HepG2 (cell line): ENCODE measurements at regions not wholly inside any gene's neighbourhood (a gene's known extent, or its start where the extent isn't known, plus 50 kb on each side); places are given as distances from the start of the nearest gene placed in this dataset.

ENCODE experiments used
- ATAC-seq: fragments of 200-7000 bp; cut with Tn5 transposase; 3 replicates; pipeline ENCODE4 v1.9.1; 2020; ENCODE audit warnings: mild to moderate bottlenecking, moderate library complexity
- BruUV-seq: library from RNA; stranded (reverse); fragments of 400-500 nt; replicated peaks from 2 replicates; lab custom pipeline; 2021; lab: Mats Ljungman, UMichigan
- CTCF ChIA-PET: fragments of 300-600 bp; formaldehyde crosslinking; extraction: SDS; loops from one replicate; lab custom pipeline; 2021; ENCODE audit warnings: low total read pairs, inconsistent platforms, low intra/inter-chr PET ratio; lab: Yijun Ruan, JAX
- POLR2A ChIA-PET: fragments of 350-600 bp; sonication (Branson Sonifier 250); formaldehyde crosslinking; loops from one replicate; lab custom pipeline; 2020; ENCODE audit warnings: antibody characterized with exemption, inconsistent platforms; lab: Yijun Ruan, JAX
- DNase-seq: peaks from one replicate; pipeline ENCODE4 v3.0.0-alpha.2; 2015; ENCODE audit warnings: low spot score
- FAIRE-seq: peaks from 3 replicates; lab custom pipeline; 2011; peaks lifted over from hg19 to GRCh38; lab: Jason Lieb, UNC
- H2AFZ ChIP-seq: one replicate; pipeline ENCODE4 v1.6.1; 2011; ENCODE audit warnings: low read length, inconsistent platforms
- H3K27ac ChIP-seq: fragments of 300-600 bp; 3 replicates; pipeline ENCODE4 v1.8.0; 2011; ENCODE audit warnings: mixed run types, mild to moderate bottlenecking, mixed read lengths, low read length, inconsistent platforms; ENCODE audit not compliant: insufficient read depth; ENCODE audit errors: extremely low read length
- H3K27me3 ChIP-seq, 2 experiments: fragments of 200-600 bp in 1 of 2; 2 replicates in 1 of 2; 3 replicates in 1 of 2; pipeline versions ENCODE4 v1.6.0 to v1.8.0; 2011; ENCODE audit warnings: low read length in 2 of 2, mild to moderate bottlenecking in 2 of 2, moderate library complexity in 2 of 2, inconsistent platforms in 1 of 2; ENCODE audit not compliant: insufficient read depth in 2 of 2, control insufficient read depth in 1 of 2
- H3K36me3 ChIP-seq, 2 experiments: fragments of 200-600 bp in 1 of 2; replicated peaks in 1 of 2; 2 replicates in 1 of 2; 3 replicates in 1 of 2; pipeline versions ENCODE4 v1.5.1 to v1.8.0; 2011; ENCODE audit warnings: low read length in 2 of 2, inconsistent platforms in 1 of 2; ENCODE audit not compliant: insufficient read depth in 2 of 2, control insufficient read depth in 1 of 2
- H3K4me1 ChIP-seq: 2 replicates; pipeline ENCODE4 v1.5.1; 2012; ENCODE audit warnings: low read length, inconsistent platforms; ENCODE audit not compliant: insufficient read depth
- H3K4me2 ChIP-seq: 2 replicates; pipeline ENCODE4 v1.6.0; 2011; ENCODE audit warnings: low read depth, low read length, inconsistent platforms
- H3K4me3 ChIP-seq, 3 experiments: fragments of 200-600 bp in 1 of 3; sonication (generic), shearing (Covaris generic) in 1 of 3; replicated peaks in 1 of 3; 2 replicates each; pipeline ENCODE4 v1.5.1; 2011 to 2016; ENCODE audit warnings: low read length in 3 of 3, inconsistent platforms in 2 of 3, low read depth in 2 of 3, mild to moderate bottlenecking in 2 of 3, control low read depth in 1 of 3, mixed read lengths in 1 of 3; ENCODE audit not compliant: insufficient read depth in 1 of 3
- H3K79me2 ChIP-seq: one replicate; pipeline ENCODE4 v1.6.1; 2011; ENCODE audit warnings: low read length, inconsistent platforms; ENCODE audit not compliant: insufficient read depth
- H3K9ac ChIP-seq: 2 replicates; pipeline ENCODE4 v1.6.0; 2011; ENCODE audit warnings: mild to moderate bottlenecking, low read depth, low read length, inconsistent platforms; ENCODE audit not compliant: insufficient read depth
- H3K9me3 ChIP-seq: 2 replicates; pipeline ENCODE4 v1.5.1; 2012; ENCODE audit warnings: mild to moderate bottlenecking, low read length
- H4K20me1 ChIP-seq: 2 replicates; pipeline ENCODE4 v1.6.0; 2011; ENCODE audit warnings: inconsistent platforms, mild to moderate bottlenecking, low read length, moderate library complexity; ENCODE audit not compliant: insufficient read depth
- RARG ChIP-seq: sonication (generic); formaldehyde crosslinking; IDR thresholded peaks from 2 replicates; pipeline ENCODE4 v1.4.0; 2020; ENCODE audit warnings: low read depth, mild to moderate bottlenecking, missing genetic modification reagents
- YEATS4 ChIP-seq: sonication (generic); formaldehyde crosslinking; IDR thresholded peaks from 2 replicates; pipeline ENCODE4 v1.4.0; 2020; ENCODE audit warnings: missing genetic modification reagents, borderline replicate concordance
- ZFP1 ChIP-seq: IDR thresholded peaks from 2 replicates; pipeline ENCODE4 v1.6.1; 2016
- ZFP36 ChIP-seq: fragments of 150-350 bp; IDR thresholded peaks from 2 replicates; pipeline ENCODE4 v1.6.1; 2018; ENCODE audit warnings: borderline replicate concordance, low read length, low read depth; ENCODE audit not compliant: partially characterized antibody
- ZFP37 ChIP-seq: sonication (generic); formaldehyde crosslinking; IDR thresholded peaks from 2 replicates; pipeline ENCODE4 v1.4.0; 2020; ENCODE audit warnings: missing genetic modification reagents, borderline replicate concordance
- ZNF235 ChIP-seq: sonication (generic); formaldehyde crosslinking; IDR thresholded peaks from 2 replicates; pipeline ENCODE4 v1.8.1; 2023; ENCODE audit warnings: mild to moderate bottlenecking, missing genetic modification reagents, borderline replicate concordance
- ZNF484 ChIP-seq: sonication (generic); formaldehyde crosslinking; IDR thresholded peaks from 2 replicates; pipeline ENCODE4 v1.5.1; 2020; ENCODE audit warnings: mild to moderate bottlenecking, low read depth, missing genetic modification reagents, borderline replicate concordance
- ZNF547 ChIP-seq: sonication (generic); formaldehyde crosslinking; IDR thresholded peaks from 2 replicates; pipeline ENCODE4 v1.5.1; 2020; ENCODE audit warnings: mild to moderate bottlenecking, missing genetic modification reagents
- ZNF660 ChIP-seq: sonication (generic); formaldehyde crosslinking; IDR thresholded peaks from 2 replicates; pipeline ENCODE4 v1.5.1; 2020; ENCODE audit warnings: mild to moderate bottlenecking, low read depth, missing genetic modification reagents, borderline replicate concordance
- ZNF772 ChIP-seq: sonication (generic); formaldehyde crosslinking; IDR thresholded peaks from 2 replicates; pipeline ENCODE4 v1.5.0; 2020; ENCODE audit warnings: mild to moderate bottlenecking, missing genetic modification reagents
- WGBS: methylation state at CpG from one replicate; pipeline ENCODE4 v1.1.6; 2017; ENCODE audit warnings: low lambda C conversion rate; 5-methylcytosine and 5-hydroxymethylcytosine counted together
- in situ Hi-C: cut with HindIII; loops from 2 replicates; pipeline ENCODE4 v1.10.0; 2017; ENCODE audit warnings: low pct_unique_long_range_greater_than_20kb; ENCODE audit not compliant: extremely low pct_ligation_motif_present
- intact Hi-C: fragments of 100-400 bp; cut with micrococcal nuclease; formaldehyde crosslinking; loops from one replicate; pipeline ENCODE4 v1.10.0; 2022; ENCODE audit not compliant: unreplicated experiment
- TF ChIP-seq, protein P1 (sequence below): sonication (generic); formaldehyde crosslinking; IDR thresholded peaks from 2 replicates; pipeline ENCODE4 v1.4.0; 2020; ENCODE audit warnings: missing genetic modification reagents, mild to moderate bottlenecking, borderline replicate concordance
- TF ChIP-seq, protein P2 (sequence below): sonication (generic); formaldehyde crosslinking; IDR thresholded peaks from 2 replicates; pipeline ENCODE4 v1.5.0; 2020; ENCODE audit warnings: missing genetic modification reagents
- TF ChIP-seq, protein P3 (sequence below): sonication (generic); formaldehyde crosslinking; IDR thresholded peaks from 2 replicates; pipeline ENCODE4 v1.4.0; 2020; ENCODE audit warnings: missing genetic modification reagents

DNA sequence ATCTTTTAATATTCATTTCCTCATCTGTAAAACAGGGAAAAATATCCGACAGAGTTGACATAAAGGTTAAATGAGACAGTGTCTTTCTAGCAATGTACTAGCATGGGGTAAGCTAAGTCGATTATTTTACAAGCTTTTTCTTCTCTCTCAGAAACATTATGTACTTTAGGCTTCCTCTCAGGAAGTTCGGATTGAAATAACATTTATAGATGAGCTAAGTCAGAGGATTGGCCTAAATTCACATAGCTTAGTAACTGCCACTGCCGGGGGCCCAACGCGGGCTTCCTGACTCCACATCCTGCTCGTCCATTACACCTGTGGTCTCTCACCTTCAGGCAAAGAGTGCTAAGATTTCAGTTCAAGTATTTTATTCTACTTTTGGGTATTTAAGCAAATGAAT is 462.3 kb upstream of the NFIA start (continued):
- TF ChIP-seq, protein P1, sequence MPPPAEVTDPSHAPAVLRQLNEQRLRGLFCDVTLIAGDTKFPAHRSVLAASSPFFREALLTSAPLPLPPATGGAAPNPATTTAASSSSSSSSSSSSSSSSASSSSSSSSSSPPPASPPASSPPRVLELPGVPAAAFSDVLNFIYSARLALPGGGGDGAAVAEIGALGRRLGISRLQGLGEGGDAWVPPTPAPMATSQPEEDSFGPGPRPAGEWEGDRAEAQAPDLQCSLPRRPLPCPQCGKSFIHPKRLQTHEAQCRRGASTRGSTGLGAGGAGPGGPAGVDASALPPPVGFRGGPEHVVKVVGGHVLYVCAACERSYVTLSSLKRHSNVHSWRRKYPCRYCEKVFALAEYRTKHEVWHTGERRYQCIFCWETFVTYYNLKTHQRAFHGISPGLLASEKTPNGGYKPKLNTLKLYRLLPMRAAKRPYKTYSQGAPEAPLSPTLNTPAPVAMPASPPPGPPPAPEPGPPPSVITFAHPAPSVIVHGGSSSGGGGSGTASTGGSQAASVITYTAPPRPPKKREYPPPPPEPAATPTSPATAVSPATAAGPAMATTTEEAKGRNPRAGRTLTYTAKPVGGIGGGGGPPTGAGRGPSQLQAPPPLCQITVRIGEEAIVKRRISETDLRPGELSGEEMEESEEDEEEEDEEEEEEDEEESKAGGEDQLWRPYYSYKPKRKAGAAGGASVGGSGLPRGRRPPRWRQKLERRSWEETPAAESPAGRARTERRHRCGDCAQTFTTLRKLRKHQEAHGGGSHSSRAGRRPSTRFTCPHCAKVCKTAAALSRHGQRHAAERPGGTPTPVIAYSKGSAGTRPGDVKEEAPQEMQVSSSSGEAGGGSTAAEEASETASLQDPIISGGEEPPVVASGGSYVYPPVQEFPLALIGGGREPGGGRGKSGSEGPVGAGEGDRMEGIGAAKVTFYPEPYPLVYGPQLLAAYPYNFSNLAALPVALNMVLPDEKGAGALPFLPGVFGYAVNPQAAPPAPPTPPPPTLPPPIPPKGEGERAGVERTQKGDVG (CRISPR knock-in tag) = no peak
- TF ChIP-seq RARG (CRISPR knock-in tag) = no peak
- no peak for TF ChIP-seq ZNF547 (CRISPR knock-in tag)
- TF ChIP-seq ZNF484 (CRISPR knock-in tag) = no peak
- TF ChIP-seq ZNF235 (CRISPR knock-in tag) = no peak
- TF ChIP-seq YEATS4 (CRISPR knock-in tag) = no peak

DNA sequence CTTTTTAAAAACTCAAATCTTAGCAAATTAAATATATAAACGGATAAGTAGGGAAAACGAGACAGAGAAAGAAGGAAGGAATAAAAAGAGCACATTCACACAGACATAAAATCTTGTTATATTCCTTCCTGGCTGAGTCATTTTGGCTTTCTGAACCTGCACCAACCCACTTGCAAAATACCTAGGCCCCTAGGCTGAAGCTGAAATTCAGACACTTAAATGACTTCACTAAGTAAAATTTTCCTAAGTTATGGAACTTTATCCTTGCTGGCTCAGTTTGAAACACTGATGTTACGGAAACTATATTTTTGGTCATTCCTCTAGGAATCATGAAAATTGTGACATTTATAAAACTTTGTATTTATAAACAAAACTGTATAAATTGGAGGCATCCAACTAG is 462.8 kb upstream of the NFIA start:
- Histone ChIP-seq H3K4me2 (no peak overlapping the region), H3K79me2 (no peaks in the 10 kb centered on the region), H3K27me3 (peaks cover 0 to 3% of the 10 kb centered on the region in 2 experiments; a peak in 2 of 5 replicates), H3K27ac (no peak overlapping the region), H2AFZ (no peak overlapping the region), H4K20me1 (no peaks in the 10 kb centered on the region), H3K36me3 (no peaks in the 10 kb centered on the region), H3K4me1 (no peaks in the 10 kb centered on the region), H3K9me3 (no peaks in the 10 kb centered on the region), H3K9ac (no peak overlapping the region), H3K4me3 (no peak overlapping the region)
- intact Hi-C loops (no loop called here), in situ Hi-C loops (no loop called here)
- BruUV-seq = no TSS peak
- no peak for TF ChIP-seq ZFP37 (CRISPR knock-in tag)
- TF ChIP-seq, protein P2, sequence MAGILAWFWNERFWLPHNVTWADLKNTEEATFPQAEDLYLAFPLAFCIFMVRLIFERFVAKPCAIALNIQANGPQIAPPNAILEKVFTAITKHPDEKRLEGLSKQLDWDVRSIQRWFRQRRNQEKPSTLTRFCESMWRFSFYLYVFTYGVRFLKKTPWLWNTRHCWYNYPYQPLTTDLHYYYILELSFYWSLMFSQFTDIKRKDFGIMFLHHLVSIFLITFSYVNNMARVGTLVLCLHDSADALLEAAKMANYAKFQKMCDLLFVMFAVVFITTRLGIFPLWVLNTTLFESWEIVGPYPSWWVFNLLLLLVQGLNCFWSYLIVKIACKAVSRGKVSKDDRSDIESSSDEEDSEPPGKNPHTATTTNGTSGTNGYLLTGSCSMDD (CRISPR knock-in tag) = no peak
- no peak for TF ChIP-seq ZNF660 (CRISPR knock-in tag)
- no peak for TF ChIP-seq ZNF772 (CRISPR knock-in tag)
- TF ChIP-seq, protein P3, sequence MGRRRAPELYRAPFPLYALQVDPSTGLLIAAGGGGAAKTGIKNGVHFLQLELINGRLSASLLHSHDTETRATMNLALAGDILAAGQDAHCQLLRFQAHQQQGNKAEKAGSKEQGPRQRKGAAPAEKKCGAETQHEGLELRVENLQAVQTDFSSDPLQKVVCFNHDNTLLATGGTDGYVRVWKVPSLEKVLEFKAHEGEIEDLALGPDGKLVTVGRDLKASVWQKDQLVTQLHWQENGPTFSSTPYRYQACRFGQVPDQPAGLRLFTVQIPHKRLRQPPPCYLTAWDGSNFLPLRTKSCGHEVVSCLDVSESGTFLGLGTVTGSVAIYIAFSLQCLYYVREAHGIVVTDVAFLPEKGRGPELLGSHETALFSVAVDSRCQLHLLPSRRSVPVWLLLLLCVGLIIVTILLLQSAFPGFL (CRISPR knock-in tag) = no peak
- no peak for TF ChIP-seq ZFP1 (CRISPR knock-in tag)
- TF ChIP-seq ZFP36 = no peak
- WGBS = 31% methylated on average over 3 of the region's 3 CpGs
- no peak for ATAC-seq
- ChIA-PET POLR2A (no interaction called here), CTCF (no interaction called here)
- DNase-seq = no peak
- no peak for FAIRE-seq
